ENCODE measurements at regions not wholly inside any gene's neighbourhood (a gene's known extent, or its start where the extent isn't known, plus 50 kb on each side); places are given as distances from the start of the nearest gene placed in this dataset.

GRCh38 chr12:74906224-74906623 lies 303.4 kb downstream of the KCNC2 start:
- peak; percentile 15 for DNase-seq (ENCODE audit: low read depth)

- no peak for DNase-seq (ENCODE audit: low read depth)
Observed at GRCh38 chr12:74910831-74911230, 298.8 kb downstream of the KCNC2 start.

GRCh38 chr12:74914378-74914777 lies 295.3 kb downstream of the KCNC2 start:
- DNase-seq (ENCODE audit: low read depth), result no peak

GRCh38 chr12:74915718-74916117 lies 293.9 kb downstream of the KCNC2 start:
- DNase-seq (ENCODE audit: low read depth), result no peak

- no peak for DNase-seq (ENCODE audit: low read depth)
Observed at GRCh38 chr12:74917743-74918142, 291.9 kb downstream of the KCNC2 start.

GRCh38 chr12:74918291-74918690 lies 291.3 kb downstream of the KCNC2 start:
- no peak for DNase-seq (ENCODE audit: low read depth)

GRCh38 chr12:74922117-74922516 lies 287.5 kb downstream of the KCNC2 start:
- no peak for DNase-seq (ENCODE audit: low read depth)

GRCh38 chr12:74922642-74923041 lies 287.0 kb downstream of the KCNC2 start:
- no peak for DNase-seq (ENCODE audit: low read depth)

GRCh38 chr12:74941670-74942069 lies 268.0 kb downstream of the KCNC2 start:
- no peak for DNase-seq (ENCODE audit: low read depth)

GRCh38 chr12:74945771-74946198 lies 263.9 kb downstream of the KCNC2 start:
- no peak for DNase-seq (ENCODE audit: low read depth)

- no peak for DNase-seq (ENCODE audit: low read depth)
Observed at GRCh38 chr12:74953697-74954096, 255.9 kb downstream of the KCNC2 start.

- DNase-seq (ENCODE audit: low read depth), result no peak
Observed at GRCh38 chr12:74957231-74957630, 252.4 kb downstream of the KCNC2 start.

GRCh38 chr12:74957634-74958033 lies 252.0 kb downstream of the KCNC2 start:
- no peak for DNase-seq (ENCODE audit: low read depth)

GRCh38 chr12:74959657-74960056 lies 250.0 kb downstream of the KCNC2 start:
- DNase-seq (ENCODE audit: low read depth), result no peak

GRCh38 chr12:74963304-74963703 lies 246.3 kb downstream of the KCNC2 start:
- DNase-seq (ENCODE audit: low read depth), result no peak

GRCh38 chr12:74963867-74964331 lies 245.7 kb downstream of the KCNC2 start:
- no peak for DNase-seq (ENCODE audit: low read depth)

GRCh38 chr12:74964390-74964789 lies 245.2 kb downstream of the KCNC2 start:
- no peak for DNase-seq (ENCODE audit: low read depth)

GRCh38 chr12:74971201-74971600 lies 238.4 kb downstream of the KCNC2 start:
- no peak for DNase-seq (ENCODE audit: low read depth)

- no peak for DNase-seq (ENCODE audit: low read depth)
Observed at GRCh38 chr12:74977832-74978481, 231.7 kb downstream of the KCNC2 start.

- peak; percentile 13 for DNase-seq (ENCODE audit: low read depth)
Observed at GRCh38 chr12:74980510-74980909, 229.1 kb downstream of the KCNC2 start.

- DNase-seq (ENCODE audit: low read depth), result no peak
Observed at GRCh38 chr12:74981541-74981940, 228.1 kb downstream of the KCNC2 start.

GRCh38 chr12:74983917-74984316 lies 225.7 kb downstream of the KCNC2 start:
- no peak for DNase-seq (ENCODE audit: low read depth)

- DNase-seq (ENCODE audit: low read depth), result no peak
Observed at GRCh38 chr12:74984631-74985030, 225.0 kb downstream of the KCNC2 start.

Data from Daoy (cell line).